NCI-H1417 (cell line): ENCODE measurements at regions not wholly inside any gene's neighbourhood (a gene's known extent, or its start where the extent isn't known, plus 50 kb on each side); places are given as distances from the start of the nearest gene placed in this dataset.
"Not testable (repeated sequence)": the region's sequence is repeated elsewhere in the genome, so short reads cannot be mapped to it uniquely, and the experiment has no call there.

Source experiments
- DNase-seq, 3 experiments: peaks; one replicate each; lab custom pipeline; 2025; lab: John Stamatoyannopoulos, UW

DNA sequence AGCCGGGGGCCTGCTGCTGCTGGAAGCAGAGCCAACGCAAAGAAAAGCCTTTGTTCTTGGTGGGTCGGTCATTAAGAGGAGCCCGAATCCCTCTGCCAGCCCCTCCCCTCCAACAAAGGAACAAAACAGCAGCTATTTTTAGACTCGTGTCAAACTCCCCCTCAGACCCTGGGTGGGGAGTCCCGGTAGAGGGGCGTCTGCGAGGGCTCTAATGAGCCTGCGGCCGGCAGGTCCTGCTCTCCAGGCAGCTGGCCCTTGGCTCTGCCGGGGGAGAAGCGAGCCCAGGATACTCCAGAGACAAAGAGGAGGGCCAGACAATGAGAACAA, 114.0 kb downstream of the LHX2 start:
- DNase-seq = peak in 2 of 3 experiments; percentile 59 to 84

DNA sequence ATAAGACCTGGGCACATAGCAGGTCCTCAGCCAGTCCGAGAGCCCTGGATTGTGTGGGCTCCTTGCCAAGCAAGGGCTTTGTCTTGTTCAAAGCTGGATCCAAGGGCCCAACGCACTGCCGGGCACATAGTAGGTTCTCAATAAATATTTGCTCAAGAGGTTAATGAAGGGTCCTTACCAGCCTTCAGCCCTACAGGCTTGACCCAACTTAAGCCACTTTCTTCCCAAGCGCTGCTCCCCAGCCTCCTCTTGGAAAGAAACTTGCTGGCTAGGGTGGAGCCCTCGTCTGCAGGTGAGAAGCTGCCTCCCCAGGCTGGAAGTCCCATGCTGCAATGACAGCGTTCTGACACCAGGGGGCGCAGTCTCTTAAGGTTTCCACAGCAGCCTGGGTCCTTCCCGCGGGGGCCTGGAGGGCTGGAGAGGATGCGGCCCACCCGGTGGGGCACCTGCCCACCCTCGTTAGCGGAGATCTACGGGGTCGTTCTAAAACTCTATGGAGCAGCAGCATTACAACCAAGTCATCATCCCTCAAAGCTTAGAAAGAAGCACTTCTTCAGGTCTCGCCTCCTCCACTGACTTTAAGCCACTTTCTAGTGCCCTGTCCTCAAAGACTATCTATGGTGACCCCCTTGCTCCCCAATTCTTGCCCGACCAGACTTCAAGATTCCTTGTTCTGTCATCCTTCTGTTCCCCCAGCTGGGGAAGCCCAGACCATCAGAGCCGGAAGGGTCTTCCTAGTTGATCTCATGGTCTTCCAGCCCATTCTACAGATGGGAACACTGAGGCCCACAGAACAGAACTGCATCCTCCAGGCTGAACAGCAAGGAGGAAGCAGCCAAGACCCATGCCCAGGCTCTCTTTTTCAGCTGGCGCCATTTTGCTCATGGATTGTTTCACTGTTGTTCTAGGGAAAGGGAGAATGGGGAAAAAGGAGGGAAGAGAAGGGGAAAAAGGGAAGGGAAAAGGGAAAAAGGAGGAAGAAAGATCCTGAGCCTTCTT, 115.4 kb downstream of the LHX2 start:
- peak; percentile 52 to 87 (median 67) for DNase-seq

- DNase-seq = no peak
Observed at GRCh38 chr9:124128568-124129166, 117.1 kb downstream of the LHX2 start.

DNA sequence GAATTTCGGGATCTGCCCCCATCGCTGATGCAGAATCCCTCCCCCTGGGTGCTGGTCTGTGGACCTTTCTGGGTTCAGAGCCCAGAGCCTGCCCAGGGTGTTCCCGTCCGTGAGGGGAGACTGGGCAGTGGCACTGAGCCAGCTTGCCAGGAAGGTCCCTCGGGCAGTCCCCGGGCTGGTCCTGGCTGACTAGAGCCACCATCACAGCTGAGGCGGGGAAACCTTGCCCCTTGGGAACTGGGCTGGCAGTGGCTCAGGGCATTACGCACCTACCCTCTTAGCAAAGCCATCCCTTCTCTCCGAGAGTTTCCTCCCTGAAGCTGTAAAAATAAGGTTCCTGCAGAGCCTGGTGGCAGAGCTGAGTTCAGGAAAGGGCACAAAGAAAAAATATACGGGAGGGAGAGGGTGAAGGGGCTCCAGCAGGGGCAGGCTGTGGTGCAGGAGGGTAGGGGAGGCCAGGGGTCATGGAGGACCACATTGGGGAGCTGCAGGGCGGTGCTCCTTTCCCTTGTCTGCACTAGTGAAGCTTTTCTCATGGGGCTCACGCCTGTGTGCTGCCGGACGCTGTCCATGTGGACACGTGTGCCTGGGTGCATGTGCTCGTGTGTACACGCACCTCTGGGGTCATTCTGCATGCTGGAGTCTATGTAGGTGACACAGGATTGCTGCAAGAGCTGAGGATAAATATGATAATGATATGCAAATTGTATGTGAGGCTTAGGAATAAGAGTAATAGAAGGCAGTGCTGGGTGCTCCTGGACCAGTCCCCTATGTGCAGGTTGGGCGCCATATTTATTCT, 118.9 kb downstream of the LHX2 start:
- no peak for DNase-seq

GRCh38 chr9:124131518-124131917, 120.0 kb downstream of the LHX2 start:
- DNase-seq = not testable (repeated sequence)

- no peak for DNase-seq
Observed at GRCh38 chr9:124132671-124133147, 121.1 kb downstream of the LHX2 start.

- DNase-seq = peak in 1 of 3 experiments; percentile 43
Observed at GRCh38 chr9:124133727-124134126, 122.2 kb downstream of the LHX2 start.

DNA sequence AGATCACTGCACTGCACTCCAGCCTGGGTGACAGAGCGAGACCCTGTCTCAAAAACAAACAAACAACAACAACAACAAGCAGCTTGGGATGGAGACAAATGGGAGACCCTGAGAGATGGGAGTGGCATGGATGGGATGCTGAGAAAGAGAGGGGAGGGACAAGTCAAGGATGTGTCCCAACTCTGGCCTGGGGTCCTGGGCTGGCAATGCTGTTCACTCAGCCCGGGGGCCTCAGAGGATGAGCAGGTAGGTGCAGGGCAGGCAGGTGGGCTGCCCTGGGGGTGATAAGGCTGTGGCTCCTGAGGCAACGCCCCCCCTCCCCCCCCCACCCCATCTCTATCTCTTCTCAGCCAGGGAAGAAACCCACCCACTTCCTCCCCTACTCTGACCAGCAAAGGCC, 123.0 kb downstream of the LHX2 start:
- DNase-seq = no peak

GRCh38 chr9:124135813-124136365, 121.9 kb upstream of the NEK6 start:
- DNase-seq = no peak

GRCh38 chr9:124137009-124137943, 120.5 kb upstream of the NEK6 start:
- DNase-seq = no peak

- no peak for DNase-seq
Observed at GRCh38 chr9:124137944-124138335, 119.8 kb upstream of the NEK6 start.

GRCh38 chr9:124139001-124139400, 118.7 kb upstream of the NEK6 start:
- no peak for DNase-seq

- DNase-seq = no peak
Observed at GRCh38 chr9:124140941-124141568, 116.7 kb upstream of the NEK6 start.

- DNase-seq = not testable (repeated sequence)
Observed at GRCh38 chr9:124144561-124145123, 113.1 kb upstream of the NEK6 start.

DNA sequence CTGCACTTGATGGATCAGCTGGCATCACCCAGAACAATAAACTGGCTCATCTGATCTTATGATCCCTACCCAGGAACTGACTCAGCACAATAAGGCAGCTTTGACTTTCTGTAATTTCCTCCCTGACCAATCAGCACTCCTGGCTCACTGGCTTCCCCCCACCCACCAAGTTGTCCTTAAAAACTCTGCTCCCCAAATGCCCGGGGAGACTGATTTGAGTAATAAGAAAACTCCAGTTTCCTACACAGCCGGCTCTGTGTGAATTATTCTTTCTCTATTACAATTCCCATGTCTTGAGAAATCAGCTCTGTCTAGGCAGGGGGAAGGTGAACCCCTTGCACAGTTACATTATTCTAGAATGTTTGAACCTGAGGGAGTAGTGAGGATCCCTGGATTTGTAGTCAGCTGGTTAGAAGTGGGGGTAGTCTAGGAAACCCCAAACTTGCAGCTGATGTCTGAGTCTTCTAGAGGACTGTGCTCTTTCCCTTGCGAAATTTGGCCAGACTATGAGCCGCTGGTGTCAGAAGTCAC, 111.7 kb upstream of the NEK6 start:
- DNase-seq = no peak

- no peak for DNase-seq
Observed at GRCh38 chr9:124149992-124150391, 107.8 kb upstream of the NEK6 start.

DNA sequence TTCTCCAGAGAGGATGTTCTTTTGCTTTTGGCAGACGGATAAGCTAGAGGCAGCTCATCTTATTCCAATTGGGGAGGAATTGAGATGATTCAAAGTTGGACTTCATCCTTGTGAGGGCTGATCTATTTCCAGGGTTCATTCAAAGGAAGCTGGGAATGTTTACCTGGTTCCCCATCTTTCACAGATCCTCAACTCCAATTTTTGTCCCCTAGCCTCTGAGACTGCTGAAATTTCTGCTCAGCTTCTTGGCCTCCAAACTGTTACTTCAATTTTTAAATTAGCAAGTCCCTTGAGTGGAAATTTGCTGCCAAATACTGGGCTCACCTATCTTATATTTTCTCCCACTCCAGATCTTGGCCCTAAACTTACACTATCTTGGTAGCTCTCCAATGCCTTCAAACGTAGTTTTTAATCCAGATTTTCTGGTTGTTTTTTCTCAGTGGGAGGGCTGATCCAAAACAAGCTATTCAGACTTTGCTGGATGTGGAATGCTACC, 93.9 kb upstream of the NEK6 start:
- DNase-seq = no peak

- DNase-seq = no peak
Observed at GRCh38 chr9:124164811-124165210, 92.9 kb upstream of the NEK6 start.

DNA sequence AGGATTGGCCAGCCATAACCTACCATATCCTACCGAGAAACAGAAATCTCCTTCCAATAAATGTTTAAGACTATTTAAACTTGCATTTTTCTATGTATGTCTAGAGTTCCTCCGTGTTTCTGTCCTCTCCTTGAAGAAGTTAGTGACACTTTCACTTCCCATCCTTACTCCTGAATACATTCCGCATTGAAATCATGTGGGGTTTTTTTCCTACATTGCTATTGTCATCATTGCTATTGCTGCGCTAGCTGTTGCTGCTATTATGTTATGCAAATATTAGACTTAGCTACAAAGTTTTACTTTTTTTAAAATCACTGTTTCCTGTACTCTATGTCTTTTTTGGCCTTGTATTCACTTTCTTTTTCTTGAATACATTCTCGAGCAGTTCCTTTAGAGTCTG, 83.3 kb upstream of the NEK6 start:
- no peak for DNase-seq

GRCh38 chr9:124177522-124177921, 80.2 kb upstream of the NEK6 start:
- DNase-seq = not testable (repeated sequence)
